ENCODE measurements at regions not wholly inside any gene's neighbourhood (a gene's known extent, or its start where the extent isn't known, plus 50 kb on each side); places are given as distances from the start of the nearest gene placed in this dataset.

- H3K4me1 ChIP-seq (ENCODE audit: control insufficient read depth, insufficient read depth, low read length, unreplicated experiment), result no peaks in the 10 kb centered on the region
- no peaks in the 10 kb centered on the region for H3K27me3 ChIP-seq (ENCODE audit: insufficient read depth, low read length)
- H2AFZ ChIP-seq (ENCODE audit: low read length, unreplicated experiment), result no peak overlapping the region
- H3K79me2 ChIP-seq (ENCODE audit: control insufficient read depth, insufficient read depth, low read length, unreplicated experiment), result no peaks in the 10 kb centered on the region
- H3K27ac ChIP-seq (ENCODE audit: low read depth, low read length), result no peak overlapping the region
- no peak overlapping the region for H3K4me3 ChIP-seq (ENCODE audit: low read depth, low read length)
- no peaks in the 10 kb centered on the region for H3K36me3 ChIP-seq (ENCODE audit: insufficient read depth, low read length)
Measured at GRCh38 chr11:104352036-104352435, 188.1 kb upstream of the PDGFD start.

- Histone ChIP-seq H2AFZ (ENCODE audit: low read length, unreplicated experiment) (no peak overlapping the region), H3K27me3 (ENCODE audit: insufficient read depth, low read length) (no peaks in the 10 kb centered on the region)
Measured at GRCh38 chr11:104343578-104343977, 179.6 kb upstream of the PDGFD start.

DNA sequence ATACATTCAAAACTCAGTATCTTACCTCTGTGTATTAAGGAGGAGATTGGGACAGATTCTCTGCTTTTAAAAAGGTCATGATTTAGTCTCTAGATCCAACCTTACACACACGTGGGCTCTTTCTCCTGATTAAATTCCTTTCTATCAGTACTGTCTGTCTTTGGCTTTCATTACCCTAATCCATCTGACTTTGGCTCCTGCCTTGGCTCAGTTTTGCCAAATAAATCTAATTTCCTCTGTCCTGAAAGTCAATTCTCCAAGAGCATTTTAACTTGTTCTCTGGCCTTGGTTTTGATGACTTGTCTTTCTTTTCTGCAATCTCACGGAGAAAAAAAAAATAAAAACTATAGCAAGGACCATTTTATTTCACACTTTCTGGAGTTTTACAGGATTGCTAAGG is 176.6 kb upstream of the PDGFD start:
- Histone ChIP-seq H3K27me3 (ENCODE audit: insufficient read depth, low read length) (no peaks in the 10 kb centered on the region), H3K36me3 (ENCODE audit: insufficient read depth, low read length) (no peaks in the 10 kb centered on the region), H3K4me3 (ENCODE audit: low read depth, low read length) (no peak overlapping the region), H3K79me2 (ENCODE audit: control insufficient read depth, insufficient read depth, low read length, unreplicated experiment) (no peaks in the 10 kb centered on the region), H3K4me1 (ENCODE audit: control insufficient read depth, insufficient read depth, low read length, unreplicated experiment) (peaks cover 11% of the 10 kb centered on the region), H3K27ac (ENCODE audit: low read depth, low read length) (no peak overlapping the region), H2AFZ (ENCODE audit: low read length, unreplicated experiment) (no peak overlapping the region)

More at GRCh38 chr11:104343578-104343977, 179.6 kb upstream of the PDGFD start:
- Histone ChIP-seq H3K4me3 (ENCODE audit: low read depth, low read length) (no peak overlapping the region), H3K79me2 (ENCODE audit: control insufficient read depth, insufficient read depth, low read length, unreplicated experiment) (no peaks in the 10 kb centered on the region), H3K27ac (ENCODE audit: low read depth, low read length) (no peak overlapping the region), H3K36me3 (ENCODE audit: insufficient read depth, low read length) (no peaks in the 10 kb centered on the region), H3K4me1 (ENCODE audit: control insufficient read depth, insufficient read depth, low read length, unreplicated experiment) (no peaks in the 10 kb centered on the region)

- Histone ChIP-seq H3K4me1 (ENCODE audit: control insufficient read depth, insufficient read depth, low read length, unreplicated experiment) (peaks cover 11% of the 10 kb centered on the region), H2AFZ (ENCODE audit: low read length, unreplicated experiment) (no peak overlapping the region), H3K4me3 (ENCODE audit: low read depth, low read length) (no peak overlapping the region), H3K27ac (ENCODE audit: low read depth, low read length) (no peak overlapping the region), H3K27me3 (ENCODE audit: insufficient read depth, low read length) (no peaks in the 10 kb centered on the region), H3K79me2 (ENCODE audit: control insufficient read depth, insufficient read depth, low read length, unreplicated experiment) (no peaks in the 10 kb centered on the region), H3K36me3 (ENCODE audit: insufficient read depth, low read length) (no peaks in the 10 kb centered on the region)
Measured at GRCh38 chr11:104339380-104339831, 175.5 kb upstream of the PDGFD start.

GRCh38 chr11:104338186-104338585 is 174.2 kb upstream of the PDGFD start:
- no peaks in the 10 kb centered on the region for H3K27me3 ChIP-seq (ENCODE audit: insufficient read depth, low read length)
- H3K36me3 ChIP-seq (ENCODE audit: insufficient read depth, low read length), result no peaks in the 10 kb centered on the region
- H3K27ac ChIP-seq (ENCODE audit: low read depth, low read length), result no peak overlapping the region
- peaks cover 11% of the 10 kb centered on the region for H3K4me1 ChIP-seq (ENCODE audit: control insufficient read depth, insufficient read depth, low read length, unreplicated experiment)
- H2AFZ ChIP-seq (ENCODE audit: low read length, unreplicated experiment), result no peak overlapping the region
- no peaks in the 10 kb centered on the region for H3K79me2 ChIP-seq (ENCODE audit: control insufficient read depth, insufficient read depth, low read length, unreplicated experiment)
- H3K4me3 ChIP-seq (ENCODE audit: low read depth, low read length), result no peak overlapping the region

GRCh38 chr11:104337273-104337672 is 173.3 kb upstream of the PDGFD start:
- Histone ChIP-seq H3K36me3 (ENCODE audit: insufficient read depth, low read length) (no peaks in the 10 kb centered on the region), H2AFZ (ENCODE audit: low read length, unreplicated experiment) (peak overlapping the region; percentile 35), H3K27ac (ENCODE audit: low read depth, low read length) (no peak overlapping the region), H3K4me1 (ENCODE audit: control insufficient read depth, insufficient read depth, low read length, unreplicated experiment) (peaks cover 11% of the 10 kb centered on the region), H3K79me2 (ENCODE audit: control insufficient read depth, insufficient read depth, low read length, unreplicated experiment) (no peaks in the 10 kb centered on the region), H3K27me3 (ENCODE audit: insufficient read depth, low read length) (no peaks in the 10 kb centered on the region), H3K4me3 (ENCODE audit: low read depth, low read length) (no peak overlapping the region)

DNA sequence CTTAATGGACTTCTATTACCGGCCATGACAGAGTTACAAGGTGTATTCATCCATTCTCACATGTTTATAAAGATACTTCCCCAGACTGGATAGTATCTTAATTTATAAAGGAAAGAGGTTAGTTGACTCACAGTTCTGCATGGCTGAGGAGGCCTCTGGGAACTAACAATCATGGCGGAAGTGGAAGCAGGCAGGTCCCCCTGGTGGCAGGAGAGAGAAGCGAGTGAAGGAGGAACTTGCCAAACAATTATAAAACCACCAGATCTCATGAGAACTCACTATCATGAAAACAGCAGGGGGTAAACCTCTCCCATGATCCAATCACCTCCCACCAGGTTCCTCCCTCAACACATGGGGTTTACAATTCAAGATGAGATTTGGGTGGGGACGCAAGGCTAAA is 170.0 kb upstream of the PDGFD start:
- H3K4me1 ChIP-seq (ENCODE audit: control insufficient read depth, insufficient read depth, low read length, unreplicated experiment), result peaks cover 11% of the 10 kb centered on the region

GRCh38 chr11:104332110-104332509 is 168.2 kb upstream of the PDGFD start:
- Histone ChIP-seq H3K27ac (ENCODE audit: low read depth, low read length) (no peak overlapping the region), H2AFZ (ENCODE audit: low read length, unreplicated experiment) (no peak overlapping the region), H3K27me3 (ENCODE audit: insufficient read depth, low read length) (no peaks in the 10 kb centered on the region), H3K79me2 (ENCODE audit: control insufficient read depth, insufficient read depth, low read length, unreplicated experiment) (no peaks in the 10 kb centered on the region), H3K4me3 (ENCODE audit: low read depth, low read length) (no peak overlapping the region), H3K4me1 (ENCODE audit: control insufficient read depth, insufficient read depth, low read length, unreplicated experiment) (peaks cover 3% of the 10 kb centered on the region), H3K36me3 (ENCODE audit: insufficient read depth, low read length) (no peaks in the 10 kb centered on the region)

More for the DNA sequence above, 170.0 kb upstream of the PDGFD start:
- Histone ChIP-seq H2AFZ (ENCODE audit: low read length, unreplicated experiment) (no peak overlapping the region), H3K79me2 (ENCODE audit: control insufficient read depth, insufficient read depth, low read length, unreplicated experiment) (no peaks in the 10 kb centered on the region), H3K27ac (ENCODE audit: low read depth, low read length) (no peak overlapping the region), H3K36me3 (ENCODE audit: insufficient read depth, low read length) (no peaks in the 10 kb centered on the region), H3K4me3 (ENCODE audit: low read depth, low read length) (no peak overlapping the region), H3K27me3 (ENCODE audit: insufficient read depth, low read length) (no peaks in the 10 kb centered on the region)

- no peak overlapping the region for H2AFZ ChIP-seq (ENCODE audit: low read length, unreplicated experiment)
- H3K79me2 ChIP-seq (ENCODE audit: control insufficient read depth, insufficient read depth, low read length, unreplicated experiment), result no peaks in the 10 kb centered on the region
- no peak overlapping the region for H3K4me3 ChIP-seq (ENCODE audit: low read depth, low read length)
- H3K36me3 ChIP-seq (ENCODE audit: insufficient read depth, low read length), result no peaks in the 10 kb centered on the region
- H3K27me3 ChIP-seq (ENCODE audit: insufficient read depth, low read length), result no peaks in the 10 kb centered on the region
- no peaks in the 10 kb centered on the region for H3K4me1 ChIP-seq (ENCODE audit: control insufficient read depth, insufficient read depth, low read length, unreplicated experiment)
- no peak overlapping the region for H3K27ac ChIP-seq (ENCODE audit: low read depth, low read length)
Measured at GRCh38 chr11:104329078-104329665, 165.2 kb upstream of the PDGFD start.

DNA sequence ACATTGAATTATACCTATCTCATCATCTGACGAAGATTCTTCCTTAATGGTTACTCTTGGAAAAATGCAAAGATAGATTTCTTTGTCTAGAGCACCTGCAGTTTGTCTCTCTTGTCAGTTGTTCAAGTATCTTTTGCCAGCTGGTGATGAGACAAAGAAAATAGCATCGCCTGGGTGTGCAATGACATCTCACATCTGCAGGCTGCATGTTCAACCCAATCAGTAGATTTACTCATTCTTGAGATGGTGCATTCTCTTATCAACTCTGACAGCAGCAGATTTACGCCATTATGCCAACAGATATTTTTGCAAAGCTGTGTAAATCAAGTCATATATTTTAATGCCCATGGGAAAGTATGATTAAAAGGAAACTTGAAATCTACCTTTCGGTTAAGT is 164.6 kb upstream of the PDGFD start:
- H3K36me3 ChIP-seq (ENCODE audit: insufficient read depth, low read length), result no peaks in the 10 kb centered on the region
- no peaks in the 10 kb centered on the region for H3K79me2 ChIP-seq (ENCODE audit: control insufficient read depth, insufficient read depth, low read length, unreplicated experiment)
- no peak overlapping the region for H3K27ac ChIP-seq (ENCODE audit: low read depth, low read length)
- no peak overlapping the region for H3K4me3 ChIP-seq (ENCODE audit: low read depth, low read length)
- no peaks in the 10 kb centered on the region for H3K27me3 ChIP-seq (ENCODE audit: insufficient read depth, low read length)
- no peak overlapping the region for H2AFZ ChIP-seq (ENCODE audit: low read length, unreplicated experiment)
- no peaks in the 10 kb centered on the region for H3K4me1 ChIP-seq (ENCODE audit: control insufficient read depth, insufficient read depth, low read length, unreplicated experiment)

- Histone ChIP-seq H3K4me1 (ENCODE audit: control insufficient read depth, insufficient read depth, low read length, unreplicated experiment) (no peaks in the 10 kb centered on the region), H3K36me3 (ENCODE audit: insufficient read depth, low read length) (no peaks in the 10 kb centered on the region), H3K27ac (ENCODE audit: low read depth, low read length) (no peak overlapping the region), H3K79me2 (ENCODE audit: control insufficient read depth, insufficient read depth, low read length, unreplicated experiment) (no peaks in the 10 kb centered on the region), H3K4me3 (ENCODE audit: low read depth, low read length) (no peak overlapping the region), H2AFZ (ENCODE audit: low read length, unreplicated experiment) (no peak overlapping the region), H3K27me3 (ENCODE audit: insufficient read depth, low read length) (no peaks in the 10 kb centered on the region)
Measured at GRCh38 chr11:104327861-104328511, 164.0 kb upstream of the PDGFD start.
